HL-60/S4 (cell line): ENCODE measurements at regions not wholly inside any gene's neighbourhood (a gene's known extent, or its start where the extent isn't known, plus 50 kb on each side); places are given as distances from the start of the nearest gene placed in this dataset.

ENCODE experiments used
- in situ Hi-C: fragments of 300-500 bp; cut with MboI; formaldehyde crosslinking; loops from 2 replicates; pipeline ENCODE4 v1.14.3; 2022; ENCODE audit warnings: low sequenced_read_pairs

- in situ Hi-C loops = no loop called here
Observed at GRCh38 chr1:182198006-182198605, 136.6 kb upstream of the ZNF648 start.

DNA sequence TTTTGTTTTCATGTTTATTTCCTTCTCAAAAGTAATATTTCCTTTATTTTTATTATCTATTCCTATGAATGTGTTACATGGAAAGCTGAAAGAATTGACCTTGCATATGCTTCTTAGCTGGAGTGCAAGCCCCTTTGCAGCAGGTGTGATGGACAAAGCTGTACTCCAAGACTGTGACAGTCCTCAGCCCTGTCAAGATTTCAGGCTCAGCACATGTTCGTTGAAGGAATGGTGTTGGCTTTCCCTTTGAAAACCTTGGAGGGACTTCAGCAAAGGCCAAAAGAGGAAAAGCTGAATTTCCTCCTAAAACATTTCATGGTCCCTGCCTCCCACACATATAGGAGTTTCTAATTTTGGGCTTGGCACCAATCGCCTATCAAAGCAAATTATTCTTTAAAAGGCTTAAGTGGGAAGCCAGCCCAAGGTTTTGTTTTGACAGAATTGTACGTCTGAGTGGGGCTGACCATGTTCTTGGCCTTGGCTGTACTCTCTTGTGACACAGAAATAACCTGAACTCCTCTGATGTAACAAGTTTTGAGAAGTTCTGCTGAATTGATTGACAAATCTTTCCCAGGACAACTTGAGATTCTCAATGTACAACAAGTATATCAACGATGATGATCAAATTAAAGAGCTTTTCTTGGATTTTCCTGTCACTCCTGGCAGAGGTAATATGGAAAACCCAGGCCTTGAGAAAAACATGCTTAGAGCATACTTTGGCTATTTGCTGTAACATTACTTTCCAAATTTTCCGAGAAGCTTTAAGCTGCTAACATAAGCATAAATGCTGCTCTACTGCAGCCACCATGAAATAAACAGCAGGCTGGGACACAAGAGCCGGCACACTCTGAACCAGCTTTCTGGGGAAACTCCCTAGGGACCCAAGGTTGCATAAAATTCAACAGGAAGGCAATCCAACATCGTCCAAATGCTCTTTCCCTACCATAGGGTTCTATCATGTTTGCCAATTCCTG is 135.7 kb upstream of the ZNF648 start:
- in situ Hi-C loops = no loop called here

- in situ Hi-C loops = no loop called here
Observed at GRCh38 chr1:182195733-182196132, 134.2 kb upstream of the ZNF648 start.

DNA sequence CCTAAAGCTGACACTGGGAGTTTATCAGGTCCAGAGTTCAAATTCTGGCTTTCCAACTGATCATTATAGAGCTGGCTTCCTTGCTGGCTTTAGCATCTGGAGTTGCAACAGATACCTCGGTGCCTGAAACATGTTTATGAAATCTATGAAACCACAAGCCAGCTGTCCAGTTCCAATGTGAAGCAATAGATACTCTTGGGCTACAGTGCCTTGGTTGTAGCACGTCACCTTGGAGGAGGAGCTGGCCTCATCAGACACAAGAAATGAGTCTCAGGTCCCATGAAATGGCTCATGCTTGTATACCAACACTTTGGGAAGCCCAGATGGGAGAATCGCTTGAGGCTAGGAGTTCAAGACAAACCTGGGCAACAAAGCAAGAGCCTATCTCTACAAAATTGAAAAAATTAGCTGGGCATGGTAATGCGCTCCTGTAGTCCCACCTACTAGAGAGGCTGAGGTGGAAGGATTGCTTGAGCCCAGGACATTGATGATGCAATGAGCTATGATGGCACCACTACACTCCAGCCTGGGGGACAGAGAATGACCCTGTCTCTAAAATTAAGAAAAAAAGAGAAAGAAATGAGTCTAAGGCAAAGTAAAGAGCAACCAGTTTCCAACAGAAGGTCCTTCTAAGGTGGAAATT is 132.5 kb upstream of the ZNF648 start:
- in situ Hi-C loops = no loop called here

GRCh38 chr1:182192966-182193365 is 131.5 kb upstream of the ZNF648 start:
- in situ Hi-C loops = no loop called here

DNA sequence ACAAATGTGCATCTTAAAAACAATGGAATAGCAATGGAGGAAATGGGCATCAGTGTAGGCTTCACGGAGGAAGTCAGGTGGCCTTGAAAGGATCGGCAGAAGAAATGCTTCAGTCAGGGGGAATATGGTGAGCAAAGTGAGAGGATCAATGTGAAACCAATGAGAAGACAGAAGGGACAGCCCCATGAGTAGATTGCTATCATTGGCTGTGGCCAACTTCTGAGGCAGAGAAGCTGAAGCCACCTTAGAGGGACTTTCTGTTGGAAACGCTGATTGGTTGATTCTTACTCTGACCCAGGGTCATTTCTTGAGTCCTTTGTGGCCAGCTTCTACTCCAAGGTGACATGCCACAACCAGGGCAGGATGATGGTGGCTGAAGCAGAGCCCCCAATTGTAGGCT is 130.7 kb upstream of the ZNF648 start:
- in situ Hi-C loops = no loop called here

DNA sequence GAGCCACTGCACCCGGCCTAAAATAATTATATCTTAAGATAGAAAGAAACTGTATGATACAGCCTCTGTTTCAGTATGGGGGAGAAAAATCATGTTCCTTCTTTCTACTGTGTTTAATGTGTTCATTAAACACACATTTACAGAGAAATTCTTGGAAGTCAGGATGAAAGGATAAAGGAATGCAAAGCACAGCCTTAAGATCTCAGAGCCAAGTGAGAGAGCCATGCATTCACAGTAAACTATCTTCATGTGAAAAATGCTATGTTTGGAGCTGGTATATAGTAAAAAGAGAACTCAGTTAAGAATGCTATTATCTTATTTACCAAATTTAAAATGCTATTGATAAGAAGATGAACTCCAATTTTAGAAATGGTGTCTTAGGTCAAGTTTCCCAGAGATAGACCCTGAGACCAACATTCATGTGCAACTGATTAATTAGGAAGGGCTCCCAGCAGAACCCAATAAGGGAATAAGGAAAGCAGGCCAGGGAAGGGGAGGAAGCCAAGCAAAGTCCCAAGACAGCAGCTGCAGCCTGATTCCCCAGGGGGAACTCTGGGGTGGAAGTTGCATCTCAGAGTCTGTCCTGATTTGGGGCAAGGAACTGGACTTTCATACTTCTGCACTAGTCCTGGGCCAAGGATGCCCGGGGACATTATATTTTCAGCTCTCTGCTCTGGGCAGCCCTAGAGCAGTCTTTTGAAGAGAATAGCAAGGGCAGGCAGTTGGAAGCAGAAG is 130.0 kb upstream of the ZNF648 start:
- in situ Hi-C loops = no loop called here

DNA sequence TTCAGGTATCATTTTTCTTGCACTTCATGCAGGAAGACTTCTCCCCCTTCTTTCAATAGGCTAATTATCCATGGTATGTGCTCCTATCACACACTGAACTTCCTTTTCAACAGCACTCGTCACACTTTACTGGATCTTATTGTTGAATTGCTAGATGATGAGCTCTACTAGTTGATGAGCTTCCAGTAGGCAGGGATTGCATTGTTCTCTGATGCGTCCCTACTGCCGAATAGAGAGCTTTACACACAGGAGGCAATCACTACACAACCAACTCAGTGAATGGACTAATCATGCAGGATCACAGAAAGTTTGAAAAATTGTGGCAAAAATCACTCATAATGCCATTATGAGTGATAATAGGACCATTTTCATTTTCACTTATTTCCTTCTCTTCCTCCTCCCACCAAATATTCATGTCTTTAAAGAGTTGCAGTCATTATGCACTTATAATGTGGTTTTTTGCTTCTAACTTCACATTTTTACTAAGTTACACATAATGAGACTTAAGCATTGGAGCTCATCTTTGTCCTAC is 128.1 kb upstream of the ZNF648 start:
- in situ Hi-C loops = no loop called here

- in situ Hi-C loops = no loop called here
Observed at GRCh38 chr1:182186757-182187146, 125.2 kb upstream of the ZNF648 start.

- in situ Hi-C loops = no loop called here
Observed at GRCh38 chr1:182185842-182186756, 124.6 kb upstream of the ZNF648 start.

- in situ Hi-C loops = no loop called here
Observed at GRCh38 chr1:182185136-182185535, 123.6 kb upstream of the ZNF648 start.

GRCh38 chr1:182183606-182184005 is 122.1 kb upstream of the ZNF648 start:
- in situ Hi-C loops = no loop called here

DNA sequence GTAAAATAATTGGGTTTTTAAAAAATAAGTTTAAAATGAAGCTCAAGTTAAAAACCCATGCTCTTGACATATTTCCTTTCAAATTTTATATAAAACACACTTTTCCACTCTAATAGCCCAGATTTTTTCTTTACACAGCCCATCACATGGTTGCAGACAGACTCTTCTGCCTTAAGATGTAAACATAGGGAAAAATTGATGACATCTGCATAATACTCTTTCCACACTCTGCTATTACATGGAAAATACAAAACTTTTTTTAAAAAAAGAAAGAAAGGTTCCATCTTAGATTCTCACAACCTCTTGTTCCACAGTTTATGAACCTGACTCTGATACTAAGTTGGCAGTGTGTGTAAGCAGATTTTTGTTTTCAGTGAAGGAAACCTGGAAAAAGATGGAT is 120.8 kb upstream of the ZNF648 start:
- in situ Hi-C loops = no loop called here

DNA sequence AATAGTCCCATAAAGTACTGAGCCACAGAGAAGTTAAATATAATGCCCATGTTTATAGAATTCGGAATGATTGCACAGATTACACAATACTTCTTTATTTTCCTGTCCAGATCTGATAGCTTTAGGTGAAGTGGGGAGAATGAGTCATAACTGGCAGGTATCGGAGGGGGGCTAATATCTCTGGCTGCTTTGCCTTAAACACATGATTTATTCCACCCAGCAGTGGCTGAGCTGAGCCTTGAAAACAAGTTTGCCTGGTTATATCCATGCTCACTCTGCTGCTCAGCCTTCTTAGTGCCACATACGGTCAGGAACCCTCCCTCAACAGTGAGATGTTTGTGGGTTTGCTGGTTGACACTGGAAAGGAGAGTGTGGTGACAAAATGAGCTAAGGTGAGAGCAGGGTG is 119.7 kb upstream of the ZNF648 start:
- in situ Hi-C loops = no loop called here

GRCh38 chr1:182175361-182175931 is 113.9 kb upstream of the ZNF648 start:
- in situ Hi-C loops = no loop called here

DNA sequence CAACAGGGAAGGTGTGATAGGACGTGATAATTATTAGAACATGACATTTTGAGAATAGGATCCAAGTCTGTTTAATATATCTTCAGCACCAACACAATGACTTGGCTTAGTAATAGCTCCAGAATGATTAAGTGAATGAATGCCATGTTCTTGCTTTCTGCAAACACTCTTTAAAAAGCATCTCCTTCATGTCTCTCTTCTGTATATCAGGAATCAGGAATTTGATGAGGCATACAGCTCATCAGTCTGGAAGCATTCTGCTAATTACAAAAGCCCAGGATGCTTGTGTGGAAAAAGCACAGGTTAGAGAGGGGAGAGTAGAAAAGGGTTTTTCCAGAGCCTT is 113.0 kb upstream of the ZNF648 start:
- in situ Hi-C loops = no loop called here

DNA sequence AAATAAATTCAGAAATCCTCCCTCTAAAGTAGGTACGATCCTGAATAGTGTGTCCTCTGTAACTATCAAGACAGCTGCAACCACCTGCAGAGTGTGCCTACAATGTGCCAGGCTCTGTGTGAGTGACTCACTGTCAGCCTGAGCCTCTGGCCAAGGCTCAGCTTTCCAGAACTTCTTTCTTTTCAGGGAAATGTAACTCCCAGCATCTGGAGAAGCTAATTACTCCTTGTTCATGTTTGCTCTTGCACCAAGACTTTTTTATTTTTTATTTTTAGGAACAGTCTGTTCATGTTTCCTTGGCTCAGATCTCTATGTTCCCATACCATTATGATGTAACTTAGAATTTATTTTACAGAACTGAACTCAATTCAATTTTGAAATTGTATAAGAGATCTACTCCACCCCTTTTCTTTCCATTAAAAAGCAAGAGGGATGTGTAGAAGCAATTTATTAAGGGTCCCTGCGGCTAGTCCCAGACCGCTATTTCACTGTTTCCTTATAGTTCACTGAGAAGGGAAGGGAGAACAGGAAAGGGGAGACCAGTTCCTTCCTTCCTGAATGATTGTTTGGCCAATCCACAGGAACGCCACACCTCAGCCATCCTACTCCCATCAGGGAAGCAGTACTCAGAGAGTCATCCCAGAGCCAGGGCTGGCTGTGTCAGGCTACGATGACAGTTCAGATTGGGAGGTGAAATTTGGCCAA is 112.4 kb upstream of the ZNF648 start:
- in situ Hi-C loops = no loop called here

DNA sequence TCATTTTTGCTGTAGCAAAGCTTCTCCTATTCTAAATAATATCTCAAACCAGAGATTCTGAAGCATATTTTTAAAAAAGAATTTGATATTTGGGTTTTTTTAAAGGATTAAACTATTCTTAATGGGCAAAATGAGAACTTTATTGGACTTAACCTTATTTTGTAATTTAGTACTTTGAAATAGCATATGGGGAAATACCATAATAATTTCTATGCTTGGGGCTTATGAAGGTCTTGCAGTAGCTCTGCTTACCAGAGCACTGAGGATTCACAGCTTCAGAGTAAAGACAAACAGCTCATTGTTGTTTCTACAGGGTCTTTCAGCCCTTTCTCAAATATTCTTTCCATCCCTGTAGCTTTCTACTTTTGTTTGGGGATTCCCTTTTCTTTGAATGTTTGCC is 111.2 kb upstream of the ZNF648 start:
- in situ Hi-C loops = no loop called here

DNA sequence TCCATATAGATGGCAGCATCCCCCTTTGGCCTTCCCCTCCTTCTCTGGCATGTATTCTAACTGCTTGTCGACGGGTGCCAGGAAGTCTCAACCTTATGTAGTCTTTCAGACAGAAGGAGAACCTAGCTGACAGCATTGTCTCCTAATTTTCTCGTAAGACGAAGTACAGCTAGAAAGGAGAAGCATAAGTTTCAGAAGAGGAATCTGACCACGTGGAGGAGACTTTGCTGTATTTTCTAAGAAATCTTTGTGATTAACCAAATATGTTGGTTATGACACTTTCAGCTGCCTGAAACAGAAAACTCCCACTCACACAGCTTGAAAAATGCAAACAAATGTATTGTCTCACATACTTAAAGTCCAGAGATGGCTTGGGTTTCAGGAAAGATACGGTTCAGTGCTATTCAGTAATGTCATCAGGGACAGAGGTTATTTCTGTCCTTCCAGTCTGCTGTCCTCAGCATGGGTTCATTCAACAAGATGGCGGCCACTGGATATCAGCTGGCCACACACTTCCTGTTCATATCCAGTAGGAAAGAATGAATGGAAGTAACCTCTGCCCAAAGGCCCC is 109.5 kb upstream of the ZNF648 start:
- in situ Hi-C loops = no loop called here
